GM18868 (cell line): ENCODE measurements at regions not wholly inside any gene's neighbourhood (a gene's known extent, or its start where the extent isn't known, plus 50 kb on each side); places are given as distances from the start of the nearest gene placed in this dataset.

Experiments
- ATAC-seq: cut with Tn5 transposase; IDR thresholded peaks from one replicate; pipeline ENCODE4 v1.9.1; 2021; ENCODE audit warnings: mild to moderate bottlenecking, moderate library complexity; ENCODE audit not compliant: unreplicated experiment

DNA sequence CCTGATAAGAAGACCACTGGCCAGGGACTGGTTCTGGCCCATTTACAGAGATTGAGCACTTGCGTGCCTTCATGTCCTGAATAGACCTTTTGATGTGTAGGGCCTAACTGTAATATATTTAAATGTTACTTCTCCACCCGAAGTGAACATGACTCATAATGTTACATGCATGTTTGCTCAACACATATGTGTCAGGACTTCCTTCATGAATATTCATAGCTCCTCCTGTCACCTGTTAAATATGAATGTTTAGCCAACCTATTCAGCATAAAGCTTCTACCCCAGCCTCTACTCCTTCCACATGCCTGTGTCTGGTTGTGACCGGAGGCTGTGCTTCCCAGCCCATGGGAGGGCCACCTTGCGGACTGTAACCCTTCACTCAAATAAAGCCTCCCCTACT lies 457.5 kb downstream of the IRX1 start:
- no peak for ATAC-seq

DNA sequence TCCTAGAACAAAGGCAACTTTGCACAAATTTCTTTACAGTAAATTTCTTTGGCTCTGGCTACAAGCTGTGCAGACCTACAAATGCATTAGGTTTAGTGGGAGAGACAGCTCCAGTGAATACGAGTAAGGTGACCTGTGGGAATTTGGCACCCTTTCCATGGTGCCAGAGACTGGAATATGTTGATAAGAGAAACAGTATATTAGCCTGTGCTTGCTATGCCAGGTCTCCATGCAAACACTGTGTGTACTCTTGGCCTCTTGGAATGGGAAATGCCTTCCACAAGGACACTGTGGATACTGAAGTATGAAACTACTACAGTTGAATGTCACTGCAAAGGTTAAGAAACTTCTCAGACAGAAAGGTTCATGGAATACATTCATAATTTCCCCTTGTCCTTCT lies 458.5 kb downstream of the IRX1 start:
- ATAC-seq = no peak

GRCh38 chr5:4058899-4059298 lies 463.3 kb downstream of the IRX1 start:
- ATAC-seq = no peak

DNA sequence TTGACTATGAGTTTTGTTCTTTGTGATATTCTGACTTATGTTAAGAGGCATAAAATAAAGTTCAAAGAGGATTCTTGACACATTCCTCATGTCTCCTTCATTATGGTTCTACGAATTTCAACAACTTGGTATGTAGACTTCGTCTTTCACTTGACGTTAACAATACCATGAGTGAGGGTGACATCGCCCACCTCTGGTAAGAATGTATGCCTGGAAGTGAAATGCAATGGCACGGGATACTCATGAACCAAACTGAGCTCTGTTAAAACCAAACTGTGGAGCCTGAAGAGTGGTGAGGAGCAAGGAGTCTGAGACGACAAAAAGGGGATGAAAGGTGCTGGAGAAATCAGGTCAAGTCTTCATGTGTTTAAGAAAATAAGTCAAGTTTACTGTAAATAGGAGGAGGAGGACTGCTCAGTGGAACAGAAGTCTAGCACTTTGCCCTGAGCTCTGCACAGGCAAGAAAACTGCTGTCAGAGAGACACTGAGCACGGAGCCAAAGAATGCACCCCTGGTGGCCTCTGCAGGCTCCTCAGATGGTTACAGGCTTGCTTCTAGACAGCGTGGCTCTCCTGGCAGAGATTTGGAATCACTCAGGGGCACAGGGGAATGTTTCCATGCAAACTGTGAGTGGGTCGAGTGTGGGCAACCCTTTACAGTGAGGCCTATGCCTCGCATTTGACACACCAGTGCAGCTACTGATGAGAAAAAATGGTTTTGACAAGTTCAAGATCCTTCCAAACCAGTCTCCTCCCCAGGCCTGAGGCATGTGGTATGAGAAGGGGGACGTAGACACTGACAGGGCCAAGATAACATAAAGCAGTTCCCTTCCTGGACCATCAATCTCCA lies 470.1 kb downstream of the IRX1 start:
- no peak for ATAC-seq

DNA sequence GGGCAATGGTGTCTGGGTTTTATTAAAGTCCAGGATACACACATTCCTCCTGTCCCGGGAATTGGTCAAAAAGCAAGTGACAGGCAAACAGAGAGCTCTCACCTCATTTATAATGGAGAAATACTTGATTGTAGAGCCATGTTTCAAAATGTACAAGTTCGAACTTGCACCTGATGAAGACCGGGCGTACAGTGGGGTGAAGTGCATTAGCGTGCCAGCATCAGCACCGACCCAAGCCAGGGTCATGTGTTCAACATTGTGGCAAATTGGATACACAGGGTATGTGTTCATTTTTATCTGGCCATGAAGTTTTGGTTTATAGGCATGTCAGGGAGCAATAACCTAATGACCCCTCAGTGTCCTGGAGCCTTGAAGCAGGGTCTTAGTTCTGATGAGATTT lies 472.5 kb downstream of the IRX1 start:
- ATAC-seq = no peak

GRCh38 chr5:4078544-4078943 lies 482.9 kb downstream of the IRX1 start:
- ATAC-seq = no peak

DNA sequence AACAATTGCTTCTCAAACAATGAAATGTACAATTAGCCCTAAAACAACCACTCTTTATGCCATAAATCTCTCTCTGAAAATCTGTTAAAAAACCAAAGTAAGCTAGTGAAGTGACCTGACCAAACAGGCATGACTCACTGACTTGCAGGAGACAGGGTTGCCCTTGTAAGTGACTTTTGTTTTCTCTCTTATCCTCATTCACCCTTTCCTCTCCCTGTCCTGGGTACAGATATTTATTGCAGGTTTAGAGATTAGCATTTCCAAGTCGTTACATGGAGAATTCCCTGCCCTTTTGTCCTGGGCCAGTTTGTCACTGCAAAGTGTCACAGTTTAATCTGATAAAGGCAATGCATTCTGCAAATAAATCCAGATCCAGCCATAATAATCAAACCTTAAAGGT lies 484.2 kb downstream of the IRX1 start:
- ATAC-seq = no peak

GRCh38 chr5:4080370-4080769 lies 484.7 kb downstream of the IRX1 start:
- no peak for ATAC-seq

GRCh38 chr5:4081059-4081458 lies 485.4 kb downstream of the IRX1 start:
- ATAC-seq = no peak

DNA sequence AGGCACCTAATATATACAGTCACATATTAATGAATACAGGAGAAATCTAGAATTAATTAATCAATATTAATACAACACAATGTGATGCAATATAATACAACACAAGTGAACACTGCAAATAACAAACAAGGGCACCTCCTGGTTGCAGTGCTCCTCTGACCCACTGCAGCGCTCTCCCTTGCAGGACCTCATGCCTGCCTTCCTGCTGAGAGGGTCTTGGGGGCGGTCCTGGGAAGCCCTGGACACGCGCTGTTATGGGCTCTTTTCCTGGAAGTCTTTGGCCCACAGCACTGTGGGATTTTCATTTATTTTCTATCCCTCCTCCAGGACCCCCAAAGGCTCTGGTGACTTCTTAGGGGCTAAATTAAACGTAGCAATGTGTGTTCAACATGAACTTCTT lies 485.8 kb downstream of the IRX1 start:
- ATAC-seq = no peak

DNA sequence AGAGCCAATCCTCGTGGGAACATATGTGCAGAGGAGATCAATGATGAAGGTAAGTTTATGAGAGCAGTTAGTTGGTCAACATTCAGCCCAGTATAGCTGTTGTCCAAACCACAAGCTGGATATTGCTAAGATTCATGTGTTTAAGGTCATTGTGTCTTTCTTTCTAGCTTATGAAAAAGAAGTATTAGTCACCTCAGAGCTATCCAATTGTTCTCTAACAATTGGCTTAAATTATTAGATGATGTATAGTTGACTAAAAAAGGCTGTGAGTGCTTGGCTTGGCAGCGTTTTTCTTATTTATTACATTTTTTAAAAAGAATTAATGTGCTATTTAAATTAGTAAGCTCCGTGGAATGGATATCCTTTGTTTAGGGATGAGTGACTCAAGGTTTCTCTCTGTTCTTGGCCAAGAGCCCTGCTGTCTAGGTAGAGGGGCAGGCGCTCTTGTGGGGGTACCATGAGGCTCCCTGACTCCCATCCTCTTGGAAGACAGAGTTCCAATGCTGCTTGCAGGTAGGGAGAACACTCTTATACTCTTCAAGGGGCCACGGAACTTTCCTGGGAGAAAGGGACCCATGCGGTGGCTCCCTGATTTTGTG lies 487.4 kb downstream of the IRX1 start:
- ATAC-seq = no peak

- no peak for ATAC-seq
These were observed 488.1 kb downstream of the IRX1 start for GRCh38 chr5:4083591-4084337.

DNA sequence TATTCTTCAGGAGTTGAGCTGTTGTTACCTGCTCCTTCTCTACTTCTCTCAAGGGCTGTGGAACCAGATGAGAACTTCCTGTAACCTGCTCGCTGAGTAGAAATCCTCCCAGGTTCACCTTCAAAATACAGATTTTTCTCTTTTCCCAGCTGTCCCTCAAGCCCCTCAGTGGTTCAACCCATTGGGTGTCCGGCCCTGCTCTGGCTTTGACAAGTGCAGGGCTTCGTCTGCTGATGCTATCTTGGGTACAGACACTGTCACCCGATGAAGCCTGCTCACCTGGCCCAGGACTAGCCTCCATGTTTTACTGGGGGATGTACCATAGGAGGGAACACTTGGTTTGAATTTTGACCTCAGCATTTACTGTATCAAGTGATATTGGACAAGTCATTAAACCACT lies 490.4 kb downstream of the IRX1 start:
- ATAC-seq = no peak

DNA sequence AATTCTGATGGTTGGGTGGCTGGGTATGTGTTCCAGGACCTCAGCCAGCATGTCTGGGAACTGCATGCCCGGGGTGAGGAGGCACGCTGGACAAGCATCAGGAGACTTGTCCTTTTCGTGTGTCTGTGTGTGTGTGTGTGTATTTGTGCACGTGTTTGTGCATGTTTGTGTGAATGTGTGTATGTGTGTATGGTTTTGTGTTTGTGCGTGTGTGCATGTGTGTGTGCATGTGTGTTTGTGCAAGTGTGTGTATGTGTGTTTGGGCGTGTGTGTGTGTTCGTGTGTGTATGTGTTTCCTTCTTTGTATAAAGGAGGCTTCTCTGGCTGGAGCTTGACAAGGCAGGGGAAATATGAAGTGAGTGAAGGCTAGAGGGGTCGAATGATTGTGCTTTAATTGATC lies 491.5 kb downstream of the IRX1 start:
- no peak for ATAC-seq

DNA sequence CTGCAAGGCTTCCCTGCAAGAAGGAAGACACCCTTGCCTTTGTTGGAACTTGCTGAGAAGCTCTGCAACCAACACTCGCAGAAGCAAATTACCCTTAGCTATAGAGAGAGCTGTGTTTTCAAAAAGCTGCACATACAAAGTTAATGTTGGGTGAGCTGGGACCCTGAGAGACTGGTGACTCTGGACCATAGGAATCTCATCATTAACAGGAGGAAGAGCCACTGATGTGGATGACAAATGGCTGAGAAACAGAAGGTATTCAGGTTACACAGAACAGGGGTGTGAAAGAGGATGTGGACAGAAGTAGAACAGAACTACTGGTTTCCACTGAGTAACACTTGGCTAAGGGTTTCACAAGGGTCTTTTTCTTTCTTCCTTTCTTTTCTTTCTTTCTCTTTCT lies 493.5 kb downstream of the IRX1 start:
- ATAC-seq = no peak

GRCh38 chr5:4093236-4093635 lies 497.6 kb downstream of the IRX1 start:
- no peak for ATAC-seq

DNA sequence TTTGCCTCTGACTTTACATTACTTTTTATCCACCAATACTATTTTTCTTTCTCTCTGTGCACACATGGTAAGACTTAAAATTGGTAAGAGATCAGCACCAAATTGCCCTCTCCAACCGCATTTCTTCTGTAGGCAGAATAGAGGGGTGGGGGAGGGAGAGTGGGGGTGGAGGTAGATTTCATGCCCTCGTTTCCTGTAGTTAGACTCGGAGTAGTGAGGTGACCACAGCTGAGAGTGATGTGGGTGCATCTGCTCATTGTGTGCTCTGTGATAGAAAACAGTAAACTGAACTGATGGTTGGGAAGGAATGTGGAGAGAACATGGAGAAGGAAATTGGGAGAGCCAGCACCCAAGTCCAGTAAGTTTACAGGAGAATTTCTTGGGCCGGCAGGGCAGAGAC lies 498.3 kb downstream of the IRX1 start:
- ATAC-seq = no peak

GRCh38 chr5:4095918-4096630 lies 500.4 kb downstream of the IRX1 start:
- no peak for ATAC-seq

GRCh38 chr5:4097199-4097598 lies 501.6 kb downstream of the IRX1 start:
- no peak for ATAC-seq

DNA sequence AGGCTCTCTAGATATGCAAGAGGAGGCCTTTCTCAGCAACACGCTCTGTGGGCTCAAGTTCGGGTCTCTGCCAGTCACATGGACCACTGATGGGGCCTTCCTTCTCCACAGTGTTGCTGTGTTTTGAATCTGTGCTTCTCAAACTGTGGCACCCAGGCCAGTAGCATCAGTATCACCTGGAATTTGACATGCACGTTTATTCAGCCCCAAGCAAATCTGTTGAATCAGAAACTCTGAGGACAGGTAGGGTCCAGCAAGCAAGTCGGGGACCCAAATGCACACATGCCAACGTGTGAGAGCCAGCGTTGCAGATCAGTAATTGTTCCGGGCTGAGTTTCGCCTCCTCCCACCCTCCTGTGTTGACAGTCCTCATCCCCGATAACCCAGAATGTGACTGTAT lies 502.6 kb downstream of the IRX1 start:
- no peak for ATAC-seq

DNA sequence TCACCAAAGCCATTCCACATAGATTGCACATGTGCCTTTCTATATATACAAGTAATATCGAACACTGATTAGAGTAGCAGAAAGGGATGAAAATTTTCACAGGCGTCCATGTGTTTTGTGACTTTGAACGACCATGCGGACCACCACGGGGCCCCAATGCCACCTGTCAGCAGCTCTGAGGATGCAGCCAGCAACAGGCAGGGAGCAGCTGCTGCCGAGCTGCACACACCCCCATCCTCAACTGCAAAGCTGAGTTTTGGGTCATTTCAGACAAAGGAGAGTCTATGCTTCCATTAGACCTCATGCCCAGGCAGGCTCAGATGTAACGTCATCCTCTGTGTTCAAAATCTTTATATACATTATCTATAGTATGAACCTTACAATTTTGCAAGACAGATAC lies 503.8 kb downstream of the IRX1 start:
- no peak for ATAC-seq
